ENCODE measurements at regions not wholly inside any gene's neighbourhood (a gene's known extent, or its start where the extent isn't known, plus 50 kb on each side); places are given as distances from the start of the nearest gene placed in this dataset.

- no peak overlapping the region for H3K4me3 ChIP-seq
- no peak for DNase-seq
- H3K27ac ChIP-seq = no peak overlapping the region
- WGBS, 3 donors = 77 to 87% (median 80%) methylated on average over 1 of the region's 1 CpG
- no peaks in the 10 kb centered on the region for H3K27me3 ChIP-seq
- no peaks in the 10 kb centered on the region for H3K9me3 ChIP-seq
- intact Hi-C loops (cut with DNase I) = no loop called here
- no peaks in the 10 kb centered on the region for H3K4me1 ChIP-seq (ENCODE audit: insufficient read depth)
- no peaks in the 10 kb centered on the region for H3K36me3 ChIP-seq
- no peak for TF ChIP-seq CTCF (IDR thresholded peaks at IDR 0.05)
- TF ChIP-seq POLR2A (IDR thresholded peaks at IDR 0.05) = no peak
- no peak for TF ChIP-seq EP300 (IDR thresholded peaks at IDR 0.05)
Measured at GRCh38 chr7:28269700-28270361, 89.2 kb upstream of the JAZF1 start.

- TF ChIP-seq POLR2A (IDR thresholded peaks at IDR 0.05) = no peak
- TF ChIP-seq CTCF (IDR thresholded peaks at IDR 0.05) = no peak
- TF ChIP-seq EP300 (IDR thresholded peaks at IDR 0.05) = no peak
- H3K9me3 ChIP-seq = no peaks in the 10 kb centered on the region
- H3K4me1 ChIP-seq (ENCODE audit: insufficient read depth) = no peaks in the 10 kb centered on the region
- intact Hi-C loops (cut with DNase I) = no loop called here
- H3K4me3 ChIP-seq = no peak overlapping the region
- no peak for DNase-seq
- 96% methylated on average over 11 of the region's 11 CpGs for WGBS, 3 donors
- H3K36me3 ChIP-seq = no peaks in the 10 kb centered on the region
- no peaks in the 10 kb centered on the region for H3K27me3 ChIP-seq
- no peak overlapping the region for H3K27ac ChIP-seq
Measured at GRCh38 chr7:28270536-28270935, 89.9 kb upstream of the JAZF1 start.

GRCh38 chr7:28272461-28272877 is 91.9 kb upstream of the JAZF1 start:
- Histone ChIP-seq H3K27ac (no peak overlapping the region), H3K36me3 (no peaks in the 10 kb centered on the region), H3K27me3 (no peaks in the 10 kb centered on the region), H3K9me3 (no peaks in the 10 kb centered on the region), H3K4me3 (no peak overlapping the region), H3K4me1 (ENCODE audit: insufficient read depth) (no peaks in the 10 kb centered on the region)
- intact Hi-C loops (cut with DNase I) = no loop called here
- 4 to 5% (median 4%) methylated on average over 9 of the region's 9 CpGs for WGBS, 3 donors
- TF ChIP-seq EP300 (IDR thresholded peaks at IDR 0.05) = no peak
- TF ChIP-seq CTCF (IDR thresholded peaks at IDR 0.05) = peak in 2 of 3 donors; percentile 29 to 30
- TF ChIP-seq POLR2A (IDR thresholded peaks at IDR 0.05) = no peak
- DNase-seq = peak; percentile 28 to 55 (median 35)

- 35 to 72% (median 43%) methylated on average over 3 of the region's 3 CpGs for WGBS, 3 donors
- H3K27ac ChIP-seq = no peak overlapping the region
- no peak overlapping the region for H3K4me3 ChIP-seq
- no peaks in the 10 kb centered on the region for H3K36me3 ChIP-seq
- TF ChIP-seq CTCF (IDR thresholded peaks at IDR 0.05) (no peak), EP300 (IDR thresholded peaks at IDR 0.05) (no peak), POLR2A (IDR thresholded peaks at IDR 0.05) (no peak)
- intact Hi-C loops (cut with DNase I) = no loop called here
- H3K9me3 ChIP-seq = no peaks in the 10 kb centered on the region
- H3K4me1 ChIP-seq (ENCODE audit: insufficient read depth) = no peaks in the 10 kb centered on the region
- no peak for DNase-seq
- no peaks in the 10 kb centered on the region for H3K27me3 ChIP-seq
Measured at GRCh38 chr7:28276298-28276697, 95.7 kb upstream of the JAZF1 start.
